ENCODE measurements at regions not wholly inside any gene's neighbourhood (a gene's known extent, or its start where the extent isn't known, plus 50 kb on each side); places are given as distances from the start of the nearest gene placed in this dataset.

- H3K4me3 Mint-ChIP-seq (ENCODE audit: unreplicated experiment) = no peak overlapping the region
- no peak for DNase-seq (ENCODE audit: extremely low spot score, unreplicated experiment)
- TF ChIP-seq CTCF (IDR thresholded peaks at IDR 0.05) = no peak
Observed at GRCh38 chr4:89616382-89616781, 220.6 kb downstream of the SNCA start.

DNA sequence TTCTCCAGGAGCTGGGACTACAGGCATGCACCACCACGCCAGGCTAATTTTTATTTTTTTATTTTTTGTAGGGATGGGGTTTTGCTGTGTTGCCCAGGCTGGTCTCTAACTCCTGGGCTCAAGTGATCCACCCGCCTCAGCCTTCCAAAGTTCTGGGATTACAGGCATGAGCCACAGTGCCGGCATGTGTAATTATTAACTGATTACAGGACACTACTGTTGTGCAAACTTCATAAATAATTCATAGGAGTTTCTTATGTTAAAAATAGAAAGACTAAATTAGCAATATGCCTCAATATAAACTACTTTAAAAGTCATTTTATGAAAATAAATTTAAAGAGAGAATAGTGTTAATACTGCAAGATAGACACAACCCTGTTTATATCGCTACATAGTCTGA is 221.9 kb downstream of the SNCA start:
- H3K27me3 Mint-ChIP-seq (ENCODE audit: unreplicated experiment) = peaks cover 40% of the 10 kb centered on the region
- H3K4me1 Mint-ChIP-seq (ENCODE audit: unreplicated experiment) = no peaks in the 10 kb centered on the region
- no peak for DNase-seq (ENCODE audit: extremely low spot score, unreplicated experiment)
- TF ChIP-seq CTCF (IDR thresholded peaks at IDR 0.05) = no peak
- H3K9me3 Mint-ChIP-seq (ENCODE audit: unreplicated experiment) = no peaks in the 10 kb centered on the region
- no peaks in the 10 kb centered on the region for H3K36me3 Mint-ChIP-seq (ENCODE audit: unreplicated experiment)
- H3K27ac Mint-ChIP-seq (ENCODE audit: unreplicated experiment) = no peak overlapping the region
- H3K4me3 Mint-ChIP-seq (ENCODE audit: unreplicated experiment) = no peak overlapping the region

More at GRCh38 chr4:89616382-89616781, 220.6 kb downstream of the SNCA start:
- Mint-ChIP-seq H3K27me3 (ENCODE audit: unreplicated experiment) (peaks cover 41% of the 10 kb centered on the region), H3K36me3 (ENCODE audit: unreplicated experiment) (no peaks in the 10 kb centered on the region), H3K4me1 (ENCODE audit: unreplicated experiment) (no peaks in the 10 kb centered on the region), H3K9me3 (ENCODE audit: unreplicated experiment) (no peaks in the 10 kb centered on the region), H3K27ac (ENCODE audit: unreplicated experiment) (no peak overlapping the region)

DNA sequence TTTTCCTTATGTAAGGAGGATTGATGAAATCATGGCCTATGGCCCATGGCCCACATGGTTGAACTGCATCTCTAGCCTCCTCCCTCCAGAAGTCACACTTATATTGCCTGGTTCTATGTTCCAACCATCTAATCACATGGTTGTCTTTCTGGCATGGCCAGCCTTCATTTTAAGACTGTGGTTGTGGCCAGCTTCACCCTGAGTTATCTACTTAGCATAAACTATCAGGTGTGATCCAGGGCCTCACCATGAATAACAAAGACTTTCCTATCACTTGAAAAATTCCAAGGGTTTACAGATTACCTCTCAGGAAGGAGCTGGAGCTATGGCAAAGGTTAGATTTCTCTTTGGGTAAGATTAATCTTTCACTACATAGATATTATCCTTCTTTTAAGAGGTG is 222.8 kb downstream of the SNCA start:
- Mint-ChIP-seq H3K4me3 (ENCODE audit: unreplicated experiment) (no peak overlapping the region), H3K36me3 (ENCODE audit: unreplicated experiment) (no peaks in the 10 kb centered on the region), H3K27ac (ENCODE audit: unreplicated experiment) (no peak overlapping the region), H3K4me1 (ENCODE audit: unreplicated experiment) (no peaks in the 10 kb centered on the region), H3K27me3 (ENCODE audit: unreplicated experiment) (peaks cover 38% of the 10 kb centered on the region), H3K9me3 (ENCODE audit: unreplicated experiment) (no peaks in the 10 kb centered on the region)
- TF ChIP-seq CTCF (IDR thresholded peaks at IDR 0.05) = no peak
- no peak for DNase-seq (ENCODE audit: extremely low spot score, unreplicated experiment)

- H3K4me3 Mint-ChIP-seq (ENCODE audit: unreplicated experiment) = no peak overlapping the region
- no peak for DNase-seq (ENCODE audit: extremely low spot score, unreplicated experiment)
- H3K36me3 Mint-ChIP-seq (ENCODE audit: unreplicated experiment) = no peaks in the 10 kb centered on the region
- no peak overlapping the region for H3K27ac Mint-ChIP-seq (ENCODE audit: unreplicated experiment)
- no peaks in the 10 kb centered on the region for H3K9me3 Mint-ChIP-seq (ENCODE audit: unreplicated experiment)
- no peak for TF ChIP-seq CTCF (IDR thresholded peaks at IDR 0.05)
- peaks cover 16% of the 10 kb centered on the region for H3K27me3 Mint-ChIP-seq (ENCODE audit: unreplicated experiment)
- H3K4me1 Mint-ChIP-seq (ENCODE audit: unreplicated experiment) = no peaks in the 10 kb centered on the region
Observed at GRCh38 chr4:89610236-89610635, 226.7 kb downstream of the SNCA start.

DNA sequence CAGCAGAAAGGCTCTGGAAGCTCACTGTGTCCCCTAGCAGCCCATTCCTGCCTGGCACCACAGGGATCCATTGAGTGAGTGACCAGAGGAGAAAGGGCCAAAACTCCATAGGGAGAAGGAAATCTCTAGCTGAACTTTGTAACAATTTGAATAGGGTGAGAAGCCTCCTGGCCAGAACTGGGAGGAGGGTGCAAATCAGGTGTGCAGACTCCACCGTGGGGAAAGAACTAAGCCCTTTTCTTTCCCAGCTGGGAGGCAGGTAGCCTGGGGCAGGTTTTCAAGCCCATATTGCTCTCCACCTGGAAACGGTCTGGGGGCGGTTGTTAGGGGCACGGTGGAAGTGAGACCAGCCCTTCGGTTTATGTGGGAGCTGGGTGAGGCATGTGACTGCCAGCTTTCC is 227.2 kb downstream of the SNCA start:
- Mint-ChIP-seq H3K27ac (ENCODE audit: unreplicated experiment) (no peak overlapping the region), H3K9me3 (ENCODE audit: unreplicated experiment) (no peaks in the 10 kb centered on the region), H3K4me1 (ENCODE audit: unreplicated experiment) (no peaks in the 10 kb centered on the region), H3K4me3 (ENCODE audit: unreplicated experiment) (no peak overlapping the region), H3K27me3 (ENCODE audit: unreplicated experiment) (peaks cover 16% of the 10 kb centered on the region), H3K36me3 (ENCODE audit: unreplicated experiment) (no peaks in the 10 kb centered on the region)
- no peak for DNase-seq (ENCODE audit: extremely low spot score, unreplicated experiment)
- no peak for TF ChIP-seq CTCF (IDR thresholded peaks at IDR 0.05)

All from osteocyte (in vitro differentiated cells).